ENCODE measurements at regions not wholly inside any gene's neighbourhood (a gene's known extent, or its start where the extent isn't known, plus 50 kb on each side); places are given as distances from the start of the nearest gene placed in this dataset.

- Histone ChIP-seq H3K9me3 (no peaks in the 10 kb centered on the region), H3K27ac (no peak overlapping the region), H3K27me3 (no peaks in the 10 kb centered on the region), H3K4me1 (ENCODE audit: insufficient read depth) (no peaks in the 10 kb centered on the region), H3K4me3 (no peak overlapping the region), H3K36me3 (no peaks in the 10 kb centered on the region)
- 84 to 92% (median 87%) methylated on average over 3 of the region's 3 CpGs for WGBS, 3 donors
- intact Hi-C loops (cut with DNase I): no loop called here
- DNase-seq: no peak
- TF ChIP-seq POLR2A (IDR thresholded peaks at IDR 0.05) (no peak), EP300 (IDR thresholded peaks at IDR 0.05) (no peak), CTCF (IDR thresholded peaks at IDR 0.05) (no peak)
Observed at GRCh38 chr3:18066899-18067582, 324.6 kb upstream of the TBC1D5 start.

- WGBS, 3 donors: 74 to 84% (median 83%) methylated on average over 1 of the region's 1 CpG
- intact Hi-C loops (cut with DNase I): no loop called here
- no peaks in the 10 kb centered on the region for H3K36me3 ChIP-seq
- no peak overlapping the region for H3K27ac ChIP-seq
- no peaks in the 10 kb centered on the region for H3K27me3 ChIP-seq
- TF ChIP-seq CTCF (IDR thresholded peaks at IDR 0.05) (no peak), EP300 (IDR thresholded peaks at IDR 0.05) (no peak), POLR2A (IDR thresholded peaks at IDR 0.05) (no peak)
- no peak overlapping the region for H3K4me3 ChIP-seq
- no peaks in the 10 kb centered on the region for H3K9me3 ChIP-seq
- DNase-seq: no peak
- H3K4me1 ChIP-seq (ENCODE audit: insufficient read depth): no peaks in the 10 kb centered on the region
Observed at GRCh38 chr3:18064586-18064985, 322.2 kb upstream of the TBC1D5 start.

GRCh38 chr3:18062657-18063025, 320.2 kb upstream of the TBC1D5 start:
- TF ChIP-seq POLR2A (IDR thresholded peaks at IDR 0.05) (no peak), CTCF (IDR thresholded peaks at IDR 0.05) (no peak), EP300 (IDR thresholded peaks at IDR 0.05) (no peak)
- 68 to 82% (median 75%) methylated on average over 3 of the region's 3 CpGs for WGBS, 3 donors
- H3K27me3 ChIP-seq: no peaks in the 10 kb centered on the region
- no peak for DNase-seq
- no peak overlapping the region for H3K27ac ChIP-seq
- no peaks in the 10 kb centered on the region for H3K36me3 ChIP-seq
- H3K9me3 ChIP-seq: no peaks in the 10 kb centered on the region
- intact Hi-C loops (cut with DNase I): no loop called here
- H3K4me1 ChIP-seq (ENCODE audit: insufficient read depth): no peaks in the 10 kb centered on the region
- H3K4me3 ChIP-seq: no peak overlapping the region

GRCh38 chr3:18061737-18062656, 319.6 kb upstream of the TBC1D5 start:
- no peaks in the 10 kb centered on the region for H3K36me3 ChIP-seq
- no peaks in the 10 kb centered on the region for H3K27me3 ChIP-seq
- H3K4me1 ChIP-seq (ENCODE audit: insufficient read depth): no peaks in the 10 kb centered on the region
- no peaks in the 10 kb centered on the region for H3K9me3 ChIP-seq
- WGBS, 3 donors: 87 to 91% (median 91%) methylated on average over 1 of the region's 1 CpG
- TF ChIP-seq POLR2A (IDR thresholded peaks at IDR 0.05) (no peak), CTCF (IDR thresholded peaks at IDR 0.05) (no peak), EP300 (IDR thresholded peaks at IDR 0.05) (no peak)
- intact Hi-C loops (cut with DNase I): no loop called here
- H3K4me3 ChIP-seq: no peak overlapping the region
- H3K27ac ChIP-seq: no peak overlapping the region
- no peak for DNase-seq

All from ovary (tissue), 7 donors.